Endodermal cell (in vitro differentiated cells): ENCODE measurements at regions not wholly inside any gene's neighbourhood (a gene's known extent, or its start where the extent isn't known, plus 50 kb on each side); places are given as distances from the start of the nearest gene placed in this dataset.

Experiments used
- DNase-seq: peaks from one replicate; pipeline ENCODE4 v3.0.0-alpha.2; 2017
- H3K27ac ChIP-seq: 2 replicates; pipeline ENCODE4 v1.5.1; 2013; ENCODE audit warnings: mild to moderate bottlenecking, low read depth, low read length, moderate library complexity
- H3K27me3 ChIP-seq: 2 replicates; pipeline ENCODE4 v1.6.1; 2013; ENCODE audit warnings: mild to moderate bottlenecking, low read length, moderate library complexity; ENCODE audit not compliant: insufficient read depth, control insufficient read depth, poor library complexity, severe bottlenecking
- H3K36me3 ChIP-seq: 2 replicates; pipeline ENCODE4 v1.7.0; 2013; ENCODE audit warnings: mild to moderate bottlenecking, low read length, moderate library complexity; ENCODE audit not compliant: control insufficient read depth, insufficient read depth
- H3K4me1 ChIP-seq: one replicate; pipeline ENCODE4 v1.7.0; 2013; ENCODE audit warnings: low read length; ENCODE audit not compliant: control insufficient read depth, insufficient read depth
- H3K4me3 ChIP-seq: 2 replicates; pipeline ENCODE4 v1.5.1; 2013; ENCODE audit warnings: mild to moderate bottlenecking, low read length, moderate library complexity
- H3K9ac ChIP-seq: 2 replicates; pipeline ENCODE4 v1.6.1; 2013; ENCODE audit warnings: mild to moderate bottlenecking, low read length, moderate library complexity; ENCODE audit not compliant: poor library complexity, severe bottlenecking; ENCODE audit errors: extremely low read depth
- H3K9me3 ChIP-seq: 2 replicates; pipeline ENCODE4 v1.6.1; 2013; ENCODE audit warnings: mild to moderate bottlenecking, low read length, moderate library complexity; ENCODE audit not compliant: control insufficient read depth
- H3K27ac Mint-ChIP-seq: 2 replicates; pipeline ENCODE4 v1.8.0; 2020; ENCODE audit warnings: mixed read lengths
- H3K27me3 Mint-ChIP-seq: 2 replicates; pipeline ENCODE4 v1.8.0; 2021; ENCODE audit warnings: mild to moderate bottlenecking, mixed read lengths; ENCODE audit not compliant: insufficient read depth
- H3K36me3 Mint-ChIP-seq: 2 replicates; pipeline ENCODE4 v1.8.0; 2020; ENCODE audit warnings: low read depth, mixed read lengths
- H3K4me1 Mint-ChIP-seq: 2 replicates; pipeline ENCODE4 v1.8.0; 2020; ENCODE audit warnings: mixed read lengths
- H3K4me3 Mint-ChIP-seq: 2 replicates; pipeline ENCODE4 v1.8.0; 2020; ENCODE audit warnings: mild to moderate bottlenecking, moderate library complexity, mixed read lengths
- H3K9me3 Mint-ChIP-seq: 2 replicates; pipeline ENCODE4 v1.8.0; 2020; ENCODE audit warnings: mild to moderate bottlenecking, mixed read lengths
- WGBS, 2 experiments: methylation state at CpG; one replicate each; pipeline versions ENCODE4 v1.1.5 to v1.1.7; 2013; ENCODE audit warnings: missing lambda C conversion rate in 2 of 2, mixed read lengths in 1 of 2; ENCODE audit not compliant: insufficient coverage in 1 of 2, insufficient read length in 1 of 2; 5-methylcytosine and 5-hydroxymethylcytosine counted together
- TF ChIP-seq, protein P1 (sequence below): fragments of 200-600 bp; sonication (generic); conservative IDR thresholded peaks from 2 replicates; pipeline ENCODE4 v1.5.0; 2021; ENCODE audit warnings: antibody characterized with exemption, mild to moderate bottlenecking

DNA sequence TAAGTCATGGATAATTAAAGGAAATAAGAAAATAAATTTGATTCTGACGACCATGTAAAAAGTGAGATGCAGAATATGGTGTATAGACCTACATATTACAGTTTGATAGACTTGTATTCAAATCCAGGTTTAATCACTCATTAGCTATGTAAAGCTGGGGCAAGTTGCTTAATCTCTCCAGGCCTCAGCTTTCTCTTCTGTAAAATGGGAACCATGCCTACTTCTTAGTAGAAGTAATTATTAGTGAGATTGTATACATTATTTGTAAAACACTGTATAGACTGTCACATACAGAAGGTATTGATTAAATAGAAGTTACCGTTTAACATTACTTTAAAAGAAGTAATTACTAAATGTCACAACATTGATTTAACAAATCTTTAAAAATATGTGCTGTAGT lies 392.2 kb downstream of the STK39 start:
- H3K9me3 ChIP-seq: no peaks in the 10 kb centered on the region
- no peak overlapping the region for H3K27ac Mint-ChIP-seq
- H3K27ac ChIP-seq: no peak overlapping the region
- no peak overlapping the region for H3K4me3 Mint-ChIP-seq
- no peak overlapping the region for H3K9ac ChIP-seq
- no peaks in the 10 kb centered on the region for H3K27me3 Mint-ChIP-seq
- TF ChIP-seq, protein P1, sequence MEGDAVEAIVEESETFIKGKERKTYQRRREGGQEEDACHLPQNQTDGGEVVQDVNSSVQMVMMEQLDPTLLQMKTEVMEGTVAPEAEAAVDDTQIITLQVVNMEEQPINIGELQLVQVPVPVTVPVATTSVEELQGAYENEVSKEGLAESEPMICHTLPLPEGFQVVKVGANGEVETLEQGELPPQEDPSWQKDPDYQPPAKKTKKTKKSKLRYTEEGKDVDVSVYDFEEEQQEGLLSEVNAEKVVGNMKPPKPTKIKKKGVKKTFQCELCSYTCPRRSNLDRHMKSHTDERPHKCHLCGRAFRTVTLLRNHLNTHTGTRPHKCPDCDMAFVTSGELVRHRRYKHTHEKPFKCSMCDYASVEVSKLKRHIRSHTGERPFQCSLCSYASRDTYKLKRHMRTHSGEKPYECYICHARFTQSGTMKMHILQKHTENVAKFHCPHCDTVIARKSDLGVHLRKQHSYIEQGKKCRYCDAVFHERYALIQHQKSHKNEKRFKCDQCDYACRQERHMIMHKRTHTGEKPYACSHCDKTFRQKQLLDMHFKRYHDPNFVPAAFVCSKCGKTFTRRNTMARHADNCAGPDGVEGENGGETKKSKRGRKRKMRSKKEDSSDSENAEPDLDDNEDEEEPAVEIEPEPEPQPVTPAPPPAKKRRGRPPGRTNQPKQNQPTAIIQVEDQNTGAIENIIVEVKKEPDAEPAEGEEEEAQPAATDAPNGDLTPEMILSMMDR: no peak
- no peaks in the 10 kb centered on the region for H3K9me3 Mint-ChIP-seq
- H3K4me3 ChIP-seq: no peak overlapping the region
- no peaks in the 10 kb centered on the region for H3K27me3 ChIP-seq
- no peak for DNase-seq
- H3K4me1 ChIP-seq: no peaks in the 10 kb centered on the region
- H3K4me1 Mint-ChIP-seq: peaks cover 17% of the 10 kb centered on the region
- H3K36me3 ChIP-seq: no peaks in the 10 kb centered on the region
- WGBS, 2 experiments: 100% methylated on average over 1 of the region's 2 CpGs; no CpG with 5 or more reads in 1 of the 2 experiments
- peaks cover under 1% of the 10 kb centered on the region for H3K36me3 Mint-ChIP-seq

DNA sequence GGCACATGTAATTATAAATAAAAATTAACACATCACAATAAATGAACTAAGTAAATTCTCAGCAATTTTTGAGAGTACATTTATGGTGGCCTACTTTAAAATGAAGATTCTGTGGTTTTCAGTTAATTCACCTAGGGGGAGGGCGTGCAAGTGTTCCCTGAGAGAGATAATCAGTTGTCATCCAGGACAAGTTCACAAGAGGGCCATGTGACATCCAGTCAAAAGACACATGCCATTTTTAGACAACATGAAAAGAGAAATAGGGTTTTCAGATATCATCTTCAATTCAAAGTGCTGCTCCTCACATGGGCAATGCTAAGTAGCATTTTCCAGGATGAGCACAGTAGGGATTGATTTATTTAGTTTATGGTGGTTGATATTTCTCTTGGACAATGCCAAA lies 393.7 kb downstream of the STK39 start:
- Histone ChIP-seq H3K4me3 (no peak overlapping the region), H3K36me3 (no peaks in the 10 kb centered on the region), H3K9me3 (no peaks in the 10 kb centered on the region), H3K4me1 (no peaks in the 10 kb centered on the region), H3K9ac (no peak overlapping the region), H3K27me3 (no peaks in the 10 kb centered on the region), H3K27ac (no peak overlapping the region)
- Mint-ChIP-seq H3K27ac (no peak overlapping the region), H3K4me1 (peaks cover 13% of the 10 kb centered on the region), H3K4me3 (no peak overlapping the region), H3K27me3 (no peaks in the 10 kb centered on the region), H3K9me3 (peaks cover 14% of the 10 kb centered on the region), H3K36me3 (peaks cover 12% of the 10 kb centered on the region)
- TF ChIP-seq, protein P1: no peak
- DNase-seq: no peak
- WGBS, 2 experiments: 100% methylated on average over 1 of the region's 1 CpG; no CpG with 5 or more reads in 1 of the 2 experiments

DNA sequence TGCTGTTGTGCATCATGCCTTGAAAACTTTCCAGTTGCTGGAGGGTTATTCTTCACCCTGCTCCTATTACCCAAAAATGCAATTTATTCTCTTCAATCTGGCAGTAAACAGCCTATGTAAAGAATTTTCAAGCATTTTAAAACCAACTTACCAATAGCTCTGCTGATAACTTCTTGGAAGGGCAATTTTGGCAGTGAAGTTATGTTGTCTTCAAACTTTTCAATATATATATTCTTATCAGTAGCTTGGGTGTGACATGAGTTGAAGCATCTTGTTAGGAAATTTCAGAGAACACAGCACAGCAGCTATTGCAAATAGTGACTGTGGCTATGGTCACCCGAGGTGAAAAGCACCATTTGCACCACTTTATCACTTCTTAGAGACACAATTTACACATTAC lies 395.5 kb downstream of the STK39 start:
- Histone ChIP-seq H3K27ac (no peak overlapping the region), H3K27me3 (no peaks in the 10 kb centered on the region), H3K9ac (no peak overlapping the region), H3K4me1 (no peaks in the 10 kb centered on the region), H3K4me3 (no peak overlapping the region), H3K36me3 (no peaks in the 10 kb centered on the region), H3K9me3 (peaks cover 6% of the 10 kb centered on the region)
- peaks cover 27% of the 10 kb centered on the region for H3K36me3 Mint-ChIP-seq
- H3K27ac Mint-ChIP-seq: no peak overlapping the region
- TF ChIP-seq, protein P1: no peak
- peaks cover 13% of the 10 kb centered on the region for H3K4me1 Mint-ChIP-seq
- WGBS, 2 experiments: 61 to 63% methylated on average over 1 of the region's 1 CpG
- no peak overlapping the region for H3K4me3 Mint-ChIP-seq
- H3K9me3 Mint-ChIP-seq: peaks cover 31% of the 10 kb centered on the region
- no peak for DNase-seq
- H3K27me3 Mint-ChIP-seq: no peaks in the 10 kb centered on the region
